ENCODE measurements at regions not wholly inside any gene's neighbourhood (a gene's known extent, or its start where the extent isn't known, plus 50 kb on each side); places are given as distances from the start of the nearest gene placed in this dataset.
"Not testable (repeated sequence)": the region's sequence is repeated elsewhere in the genome, so short reads cannot be mapped to it uniquely, and the experiment has no call there.

- H3K4me3 ChIP-seq (ENCODE audit: low read depth, low read length) = peak overlapping the region; percentile 56
- peak; percentile 55 for DNase-seq (ENCODE audit: low read depth)
These were observed 313.0 kb upstream of the ZNF337 start for GRCh38 chr20:26009402-26010223.

GRCh38 chr20:26008026-26008425 lies 311.4 kb upstream of the ZNF337 start:
- not testable (repeated sequence) for DNase-seq (ENCODE audit: low read depth); H3K4me3 ChIP-seq (ENCODE audit: low read depth, low read length)

GRCh38 chr20:26006164-26006563 lies 309.5 kb upstream of the ZNF337 start:
- DNase-seq (ENCODE audit: low read depth); H3K4me3 ChIP-seq (ENCODE audit: low read depth, low read length): not testable (repeated sequence)

- not testable (repeated sequence) for DNase-seq (ENCODE audit: low read depth); H3K4me3 ChIP-seq (ENCODE audit: low read depth, low read length)
These were observed 307.3 kb upstream of the ZNF337 start for GRCh38 chr20:26003959-26004358.

- DNase-seq (ENCODE audit: low read depth); H3K4me3 ChIP-seq (ENCODE audit: low read depth, low read length): not testable (repeated sequence)
These were observed 300.9 kb upstream of the ZNF337 start for GRCh38 chr20:25997367-25998038.

- H3K4me3 ChIP-seq (ENCODE audit: low read depth, low read length) = no peak overlapping the region
- TF ChIP-seq CTCF (conservative IDR thresholded peaks at IDR 0.05; ENCODE audit: low read depth, low read length) = no peak
- no peak for DNase-seq (ENCODE audit: low read depth)
These were observed 295.5 kb upstream of the ZNF337 start for GRCh38 chr20:25992146-25992545.

- no peak overlapping the region for H3K4me3 ChIP-seq (ENCODE audit: low read depth, low read length)
- TF ChIP-seq CTCF (conservative IDR thresholded peaks at IDR 0.05; ENCODE audit: low read depth, low read length) = no peak
- DNase-seq (ENCODE audit: low read depth) = no peak
These were observed 295.1 kb upstream of the ZNF337 start for GRCh38 chr20:25991756-25992130.

GRCh38 chr20:25991051-25991755 lies 294.6 kb upstream of the ZNF337 start:
- TF ChIP-seq CTCF (conservative IDR thresholded peaks at IDR 0.05; ENCODE audit: low read depth, low read length) = no peak
- no peak for DNase-seq (ENCODE audit: low read depth)

GRCh38 chr20:25989686-25990085 lies 293.0 kb upstream of the ZNF337 start:
- not testable (repeated sequence) for DNase-seq (ENCODE audit: low read depth); H3K4me3 ChIP-seq (ENCODE audit: low read depth, low read length)

More at GRCh38 chr20:25991051-25991755, 294.6 kb upstream of the ZNF337 start:
- no peak overlapping the region for H3K4me3 ChIP-seq (ENCODE audit: low read depth, low read length)

GRCh38 chr20:25989196-25989595 lies 292.5 kb upstream of the ZNF337 start:
- no peak for DNase-seq (ENCODE audit: low read depth)

GRCh38 chr20:25987928-25988560 lies 291.4 kb upstream of the ZNF337 start:
- not testable (repeated sequence) for H3K4me3 ChIP-seq (ENCODE audit: low read depth, low read length); DNase-seq (ENCODE audit: low read depth)

More at GRCh38 chr20:25989196-25989595, 292.5 kb upstream of the ZNF337 start:
- H3K4me3 ChIP-seq (ENCODE audit: low read depth, low read length) = no peak overlapping the region
- TF ChIP-seq CTCF (conservative IDR thresholded peaks at IDR 0.05; ENCODE audit: low read depth, low read length) = no peak
